PFSK-1 (cell line): ENCODE measurements at regions not wholly inside any gene's neighbourhood (a gene's known extent, or its start where the extent isn't known, plus 50 kb on each side); places are given as distances from the start of the nearest gene placed in this dataset.

Source experiments
- FOXP2 ChIP-seq: optimal IDR thresholded peaks from 2 replicates; pipeline ENCODE3; 2011; ENCODE audit warnings: borderline replicate concordance, control low read depth, inconsistent platforms; ENCODE audit not compliant: insufficient read depth; ENCODE audit errors: extremely low read length, extremely low read depth
- POLR2AphosphoS5 ChIP-seq: IDR thresholded peaks from 2 replicates; pipeline ENCODE4 v1.6.1; 2012; ENCODE audit warnings: low read depth, mild to moderate bottlenecking, control low read depth, low read length, moderate library complexity
- REST ChIP-seq, 2 experiments: IDR thresholded peaks; 2 replicates each; pipeline versions ENCODE4 v1.6.1 to v1.8.0; 2011 to 2012; ENCODE audit warnings: low read depth in 2 of 2, low read length in 2 of 2, control low read depth in 1 of 2, inconsistent platforms in 1 of 2, mild to moderate bottlenecking in 1 of 2, moderate library complexity in 1 of 2; ENCODE audit not compliant: insufficient read depth in 1 of 2
- SIN3A ChIP-seq: IDR thresholded peaks from 2 replicates; pipeline ENCODE4 v1.6.1; 2012; ENCODE audit warnings: mild to moderate bottlenecking, low read length, moderate library complexity, borderline replicate concordance; ENCODE audit not compliant: insufficient read depth
- TAF1 ChIP-seq: IDR thresholded peaks from 2 replicates; pipeline ENCODE4 v1.6.1; 2012; ENCODE audit warnings: low read length, control low read depth, borderline replicate concordance; ENCODE audit not compliant: insufficient read depth

GRCh38 chr6:92752114-92752513, 667.2 kb downstream of the EPHA7 start:
- TF ChIP-seq TAF1 (no peak), POLR2AphosphoS5 (no peak), REST (IDR thresholded peaks at IDR 0.05; ENCODE audit: insufficient read depth in 1 of 2, low read depth in 2 of 2, low read length in 2 of 2) (no peak), SIN3A (no peak), FOXP2 (no peak)
